PC-3 (cell line): ENCODE measurements at regions not wholly inside any gene's neighbourhood (a gene's known extent, or its start where the extent isn't known, plus 50 kb on each side); places are given as distances from the start of the nearest gene placed in this dataset.

Experiments used
- CTCF ChIP-seq: fragments of 300-600 bp; sonication (generic); conservative IDR thresholded peaks from 2 replicates; pipeline ENCODE4 v1.5.1; 2017; ENCODE audit warnings: antibody characterized with exemption, low read depth, mild to moderate bottlenecking, low read length
- EZH2 ChIP-seq: fragments of 300-600 bp; sonication (generic); IDR thresholded peaks from one replicate; pipeline ENCODE4 v1.6.1; 2017; ENCODE audit warnings: antibody characterized with exemption, mild to moderate bottlenecking, low read length; ENCODE audit not compliant: unreplicated experiment

DNA sequence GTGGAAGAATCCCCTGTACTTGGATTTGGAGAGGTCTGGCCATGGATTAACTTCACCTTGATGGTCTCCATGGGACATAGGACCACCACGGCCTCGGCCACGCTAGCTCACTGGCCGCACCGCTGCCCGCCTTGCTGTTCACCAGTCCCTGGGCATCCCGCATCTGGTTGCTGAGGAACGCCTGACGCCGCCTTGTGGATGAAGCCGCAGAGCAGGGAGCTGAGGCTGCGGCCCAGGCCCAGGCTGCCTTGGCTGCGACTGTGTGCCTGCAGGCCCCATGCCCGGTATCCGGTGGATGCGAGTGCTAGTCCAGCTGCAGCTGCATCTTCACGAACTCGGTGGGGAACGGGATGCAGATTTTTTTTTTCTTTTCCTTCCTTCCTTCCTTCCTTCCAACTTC is 1407.1 kb downstream of the UQCRFS1 start:
- TF ChIP-seq CTCF, result no peak
- no peak for TF ChIP-seq EZH2
